ENCODE measurements at regions not wholly inside any gene's neighbourhood (a gene's known extent, or its start where the extent isn't known, plus 50 kb on each side); places are given as distances from the start of the nearest gene placed in this dataset.

- DNase-seq: no peak
- Histone ChIP-seq H2AFZ (no peak overlapping the region), H3K9me3 (ENCODE audit: insufficient read depth, low read depth) (no peaks in the 10 kb centered on the region), H3K79me2 (ENCODE audit: low read depth) (no peaks in the 10 kb centered on the region), H4K20me1 (ENCODE audit: insufficient read depth) (no peaks in the 10 kb centered on the region), H3K27me3 (ENCODE audit: insufficient read depth, low read depth) (no peaks in the 10 kb centered on the region), H3K27ac (no peak overlapping the region), H3F3A (ENCODE audit: insufficient read depth, low read depth) (no peaks in the 10 kb centered on the region), H3K9me2 (ENCODE audit: insufficient read depth) (no peaks in the 10 kb centered on the region), H3K4me3 (no peak overlapping the region), H3K4me2 (no peak overlapping the region), H3K36me3 (ENCODE audit: low read depth) (no peaks in the 10 kb centered on the region), H3K4me1 (replicated peaks; ENCODE audit: insufficient read depth) (no peaks in the 10 kb centered on the region)
- TF ChIP-seq EZH2 (IDR thresholded peaks at IDR 0.05; ENCODE audit: low read depth): no peak
- TF ChIP-seq CTCF (conservative IDR thresholded peaks at IDR 0.05): no peak
- intact Hi-C loops (cut with micrococcal nuclease; ENCODE audit: unreplicated experiment): no loop called here
- ChIA-PET CTCF (no interaction called here), POLR2A (ENCODE audit: unreplicated experiment) (no interaction called here)
- no TSS peak for BruUV-seq (replicated peaks)
These were observed 131.4 kb downstream of the CYLC2 start for GRCh38 chr9:103126494-103126893.

DNA sequence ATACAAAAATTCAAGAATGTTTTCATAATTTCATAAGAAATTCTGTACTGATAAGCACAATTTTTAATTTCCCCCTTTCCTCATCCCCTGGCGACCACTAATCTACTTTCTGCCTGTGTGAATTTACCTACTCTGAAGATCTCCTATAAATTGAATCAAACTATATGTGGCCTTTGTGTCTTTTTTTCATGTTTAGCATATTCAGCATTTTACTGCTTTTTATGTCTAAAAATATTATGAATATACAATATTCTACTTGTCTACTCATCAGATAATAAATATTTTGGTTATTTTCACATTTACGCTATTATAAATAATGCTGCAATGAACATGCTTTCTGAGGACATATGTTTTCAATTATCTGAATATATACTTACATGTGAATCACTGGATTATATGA is 144.8 kb downstream of the CYLC2 start:
- TF ChIP-seq EZH2 (IDR thresholded peaks at IDR 0.05; ENCODE audit: low read depth): no peak
- TF ChIP-seq CTCF (conservative IDR thresholded peaks at IDR 0.05): no peak
- CTCF ChIA-PET: no interaction called here
- H3K27me3 ChIP-seq (ENCODE audit: insufficient read depth, low read depth): no peaks in the 10 kb centered on the region
- no TSS peak for BruUV-seq (replicated peaks)
- no peaks in the 10 kb centered on the region for H3K4me1 ChIP-seq (replicated peaks; ENCODE audit: insufficient read depth)
- H2AFZ ChIP-seq: no peak overlapping the region; the same call in 1 of the 2 replicates
- H3K4me2 ChIP-seq: no peak overlapping the region
- H3K79me2 ChIP-seq (ENCODE audit: low read depth): no peaks in the 10 kb centered on the region
- intact Hi-C loops (cut with micrococcal nuclease; ENCODE audit: unreplicated experiment): no loop called here
- H3K27ac ChIP-seq: no peak overlapping the region
- POLR2A ChIA-PET (ENCODE audit: unreplicated experiment): no interaction called here
- H3K36me3 ChIP-seq (ENCODE audit: low read depth): no peaks in the 10 kb centered on the region
- H3F3A ChIP-seq (ENCODE audit: insufficient read depth, low read depth): no peaks in the 10 kb centered on the region
- no peaks in the 10 kb centered on the region for H3K9me2 ChIP-seq (ENCODE audit: insufficient read depth)
- H4K20me1 ChIP-seq (ENCODE audit: insufficient read depth): no peaks in the 10 kb centered on the region
- H3K4me3 ChIP-seq: no peak overlapping the region
- no peaks in the 10 kb centered on the region for H3K9me3 ChIP-seq (ENCODE audit: insufficient read depth, low read depth)
- DNase-seq: no peak

DNA sequence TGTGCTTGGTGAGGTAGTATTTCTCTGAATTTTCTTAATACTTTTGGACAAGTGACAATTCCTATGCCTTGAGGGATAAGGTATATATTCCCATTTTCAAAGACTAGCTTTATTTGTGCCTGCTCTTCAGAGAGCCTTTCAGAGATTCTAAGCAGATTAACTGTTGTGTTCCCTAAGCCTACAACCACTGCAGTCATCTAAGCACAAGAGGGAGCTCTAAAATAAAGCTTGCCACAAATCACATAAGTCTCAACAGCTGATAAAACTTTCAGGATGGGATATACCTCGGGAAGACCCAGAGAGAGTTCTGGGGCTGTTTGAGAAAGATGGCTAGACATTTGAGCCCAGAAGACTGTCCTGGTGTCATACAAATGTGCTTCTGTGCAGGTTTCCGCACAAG is 157.3 kb downstream of the CYLC2 start:
- POLR2A ChIA-PET (ENCODE audit: unreplicated experiment): no interaction called here
- BruUV-seq (replicated peaks): no TSS peak
- intact Hi-C loops (cut with micrococcal nuclease; ENCODE audit: unreplicated experiment): no loop called here

More for the DNA sequence above, 157.3 kb downstream of the CYLC2 start:
- no peak for DNase-seq
- Histone ChIP-seq H3K4me2 (no peak overlapping the region), H3K4me1 (replicated peaks; ENCODE audit: insufficient read depth) (no peaks in the 10 kb centered on the region), H3K27ac (no peak overlapping the region), H4K20me1 (ENCODE audit: insufficient read depth) (no peaks in the 10 kb centered on the region), H3K27me3 (ENCODE audit: insufficient read depth, low read depth) (no peaks in the 10 kb centered on the region), H3K79me2 (ENCODE audit: low read depth) (no peaks in the 10 kb centered on the region), H3K9me2 (ENCODE audit: insufficient read depth) (no peaks in the 10 kb centered on the region; the same call in 1 of the 2 replicates), H3K4me3 (no peak overlapping the region), H3K36me3 (ENCODE audit: low read depth) (no peaks in the 10 kb centered on the region), H3K9me3 (ENCODE audit: insufficient read depth, low read depth) (peaks cover 3% of the 10 kb centered on the region; the same call in 1 of the 2 replicates), H3F3A (ENCODE audit: insufficient read depth, low read depth) (no peaks in the 10 kb centered on the region), H2AFZ (no peak overlapping the region)
- CTCF ChIA-PET: no interaction called here
- TF ChIP-seq CTCF (conservative IDR thresholded peaks at IDR 0.05) (no peak), EZH2 (IDR thresholded peaks at IDR 0.05; ENCODE audit: low read depth) (no peak)

Measured in PC-9 (cell line).